Adrenal gland (tissue), 9 donors: ENCODE measurements at regions not wholly inside any gene's neighbourhood (a gene's known extent, or its start where the extent isn't known, plus 50 kb on each side); places are given as distances from the start of the nearest gene placed in this dataset.

Source experiments
- DNase-seq, 7 donors: peaks; one replicate each; pipeline ENCODE4 v3.0.0-alpha.2; 2019 to 2020
- H3K27ac ChIP-seq, 5 donors: fragments of 200-600 bp; sonication (generic) in 4 of 5; 1 replicate in 3 of 5; 2 replicates in 2 of 5; pipeline versions ENCODE4 v1.5.1 to v1.8.0; 2016 to 2020; ENCODE audit warnings: mild to moderate bottlenecking in 1 of 5
- H3K27me3 ChIP-seq: fragments of 200-600 bp; 2 replicates; pipeline ENCODE4 v1.8.0; 2021
- H3K36me3 ChIP-seq, 2 donors: fragments of 200-600 bp; replicated peaks in 1 of 2; 1 replicate in 1 of 2; 2 replicates in 1 of 2; pipeline versions ENCODE4 v1.5.1 to v1.8.0; 2018 to 2022
- H3K4me1 ChIP-seq, 2 donors: fragments of 200-600 bp; replicated peaks in 1 of 2; 1 replicate in 1 of 2; 2 replicates in 1 of 2; pipeline versions ENCODE4 v1.5.1 to v1.8.0; 2018 to 2021
- H3K4me3 ChIP-seq, 4 donors: fragments of 200-600 bp; sonication (generic) in 3 of 4; one replicate each; pipeline ENCODE4 v1.5.1; 2016 to 2018
- H3K9me3 ChIP-seq, 3 donors: fragments of 200-600 bp; sonication (generic) in 1 of 3; replicated peaks in 1 of 3; 1 replicate in 2 of 3; 2 replicates in 1 of 3; pipeline versions ENCODE4 v1.5.1 to v1.8.0; 2016 to 2021
- CTCF ChIP-seq, 6 experiments: fragments of 450-650 bp in 4 of 6; fragments of 200-600 bp in 2 of 6; sonication (generic) in 1 of 6; IDR thresholded peaks; 1 replicate in 5 of 6; 2 replicates in 1 of 6; pipeline versions ENCODE4 v1.5.1 to v1.8.0; 2016 to 2021; ENCODE audit warnings: antibody characterized with exemption in 6 of 6, mild to moderate bottlenecking in 2 of 6, moderate library complexity in 1 of 6
- POLR2A ChIP-seq, 2 donors: fragments of 450-650 bp; IDR thresholded peaks; one replicate each; pipeline ENCODE4 v1.6.1; 2017; ENCODE audit warnings: antibody characterized with exemption in 2 of 2, mild to moderate bottlenecking in 2 of 2, moderate library complexity in 1 of 2
- WGBS, 4 donors: extraction: QIAGEN DNeasy Blood & Tissue Kit in 2 of 4; methylation state at CpG; one replicate each; pipeline versions ENCODE4 v1.1.5 to v1.1.7; 2013 to 2017; 5-methylcytosine and 5-hydroxymethylcytosine counted together
- intact Hi-C, 2 donors: fragments of 100-400 bp; cut with DNase I; formaldehyde crosslinking; loops; one replicate each; pipeline versions ENCODE4 v1.14.1 to v1.15.0; 2022 to 2023
- donor health status: healthy with polysubstance abuse.
- donor health status: Bipolar disorder and iron deficiency.
- donor health status: DM: yes; HTN: yes; CAD: no.
- donor health status: DM: no; HTN: no; CAD: no.
- donor health status: DM: no; HTN: no; CAD: no.

- no peaks in the 10 kb centered on the region for H3K27me3 ChIP-seq
- intact Hi-C loops = loop anchor here in 1 of 2 donors (5.0 kb wide), 1 partner anchor 474 kb away; no protein-coding TSS in a partner anchor
- TF ChIP-seq POLR2A (IDR thresholded peaks at IDR 0.05) (no peak), CTCF (IDR thresholded peaks at IDR 0.05) (peak; percentile 28 to 65 (median 44))
- H3K36me3 ChIP-seq = no peaks in the 10 kb centered on the region
- no peaks in the 10 kb centered on the region for H3K4me1 ChIP-seq
- no peaks in the 10 kb centered on the region for H3K9me3 ChIP-seq
- no peak for DNase-seq
- 0 to 2% (median 1%) methylated on average over 2 of the region's 2 CpGs for WGBS, 4 donors
- H3K4me3 ChIP-seq = no peak overlapping the region
- H3K27ac ChIP-seq = no peak overlapping the region
These were observed 78.8 kb upstream of the DEFB112 start for GRCh38 chr6:50128420-50129005.

DNA sequence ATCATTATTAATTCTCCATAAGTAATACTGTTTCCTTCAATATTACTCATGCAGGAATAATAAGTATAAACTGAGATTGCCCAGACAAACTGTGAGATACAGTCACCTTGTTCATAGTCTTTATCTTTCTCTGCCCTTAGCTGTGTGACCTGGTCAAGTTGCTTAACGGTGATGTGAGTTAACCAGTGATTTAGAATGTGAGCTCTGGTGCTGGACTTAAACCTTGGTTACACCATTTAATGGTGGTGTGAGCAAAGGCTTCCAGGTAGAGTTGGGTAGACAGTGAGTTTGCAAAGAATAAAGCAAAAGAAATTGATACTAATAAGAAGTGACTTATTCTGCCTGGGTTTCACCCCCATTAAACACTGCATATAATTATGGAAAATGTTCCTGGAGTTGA, 86.2 kb upstream of the DEFB112 start:
- TF ChIP-seq CTCF (IDR thresholded peaks at IDR 0.05) (no peak), POLR2A (IDR thresholded peaks at IDR 0.05) (no peak)
- H3K36me3 ChIP-seq = no peaks in the 10 kb centered on the region
- 76 to 95% (median 83%) methylated on average over 1 of the region's 1 CpG for WGBS, 4 donors
- no peak overlapping the region for H3K27ac ChIP-seq
- no peaks in the 10 kb centered on the region for H3K27me3 ChIP-seq
- no peaks in the 10 kb centered on the region for H3K4me1 ChIP-seq
- no peaks in the 10 kb centered on the region for H3K9me3 ChIP-seq
- intact Hi-C loops = no loop called here
- no peak for DNase-seq
- H3K4me3 ChIP-seq = no peak overlapping the region

- H3K27me3 ChIP-seq = no peaks in the 10 kb centered on the region
- no peak for DNase-seq
- TF ChIP-seq CTCF (IDR thresholded peaks at IDR 0.05) (no peak), POLR2A (IDR thresholded peaks at IDR 0.05) (no peak)
- H3K36me3 ChIP-seq = no peaks in the 10 kb centered on the region
- no peaks in the 10 kb centered on the region for H3K9me3 ChIP-seq
- no peak overlapping the region for H3K27ac ChIP-seq
- no peaks in the 10 kb centered on the region for H3K4me1 ChIP-seq
- intact Hi-C loops = loop anchor here in 1 of 2 donors (10.0 kb wide), 1 partner anchor 464 kb away; no protein-coding TSS in a partner anchor
- H3K4me3 ChIP-seq = no peak overlapping the region
These were observed 91.4 kb upstream of the DEFB112 start for GRCh38 chr6:50141100-50141499.

- WGBS, 4 donors = 76 to 80% (median 79%) methylated on average over 2 of the region's 2 CpGs
- no peaks in the 10 kb centered on the region for H3K27me3 ChIP-seq
- no peak overlapping the region for H3K27ac ChIP-seq
- H3K4me1 ChIP-seq = no peaks in the 10 kb centered on the region
- no peaks in the 10 kb centered on the region for H3K9me3 ChIP-seq
- TF ChIP-seq CTCF (IDR thresholded peaks at IDR 0.05) = no peak
- TF ChIP-seq POLR2A (IDR thresholded peaks at IDR 0.05) = no peak
- no peak for DNase-seq
- intact Hi-C loops = loop anchor here in 1 of 2 donors (10.0 kb wide), 1 partner anchor 462 kb away; no protein-coding TSS in a partner anchor
- no peak overlapping the region for H3K4me3 ChIP-seq
- no peaks in the 10 kb centered on the region for H3K36me3 ChIP-seq
These were observed 93.4 kb upstream of the DEFB112 start for GRCh38 chr6:50143011-50143719.
